GM23248 (cell line): ENCODE measurements at regions not wholly inside any gene's neighbourhood (a gene's known extent, or its start where the extent isn't known, plus 50 kb on each side); places are given as distances from the start of the nearest gene placed in this dataset.

ENCODE experiments used
- EZH2 ChIP-seq: fragments of 200-600 bp; sonication (generic); IDR thresholded peaks from 2 replicates; pipeline ENCODE4 v1.6.1; 2018; ENCODE audit warnings: antibody characterized with exemption, mild to moderate bottlenecking; ENCODE audit not compliant: insufficient read depth, poor library complexity, severe bottlenecking
- EZH2phosphoT487 ChIP-seq: fragments of 200-600 bp; sonication (generic); IDR thresholded peaks from 2 replicates; pipeline ENCODE4 v1.6.1; 2018; ENCODE audit warnings: antibody characterized with exemption, moderate library complexity, mild to moderate bottlenecking, low read depth; ENCODE audit not compliant: insufficient read depth

DNA sequence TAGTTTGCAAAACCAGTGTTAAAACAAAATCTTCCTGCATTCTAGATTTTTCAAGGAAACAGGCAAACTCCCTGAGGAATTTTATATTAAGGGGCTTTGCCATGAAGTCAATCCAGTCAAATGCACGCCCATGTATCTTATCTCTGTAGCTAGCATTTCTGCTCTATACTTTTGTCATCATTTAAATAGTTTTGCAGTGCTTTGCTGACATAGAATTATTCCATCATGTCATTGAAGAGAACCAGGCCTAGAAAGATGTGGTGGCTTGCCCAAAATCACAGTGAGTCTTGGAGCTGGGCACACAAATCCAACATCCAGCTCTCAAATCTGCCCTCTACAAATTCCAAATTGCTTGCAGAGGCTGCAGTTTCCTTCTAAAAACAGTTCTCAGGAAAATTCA is 66.7 kb upstream of the LNX1 start:
- TF ChIP-seq EZH2phosphoT487 (no peak), EZH2 (no peak)
